SU-DHL-6 (cell line): ENCODE measurements at regions not wholly inside any gene's neighbourhood (a gene's known extent, or its start where the extent isn't known, plus 50 kb on each side); places are given as distances from the start of the nearest gene placed in this dataset.

ENCODE experiments used
- H2AFZ ChIP-seq: fragments of 200-600 bp; sonication (generic); 2 replicates; pipeline ENCODE4 v1.6.1; 2014; ENCODE audit warnings: low read depth, mild to moderate bottlenecking, moderate library complexity, mixed read lengths, antibody characterized with exemption, low read length; ENCODE audit not compliant: severe bottlenecking
- H3F3A ChIP-seq: fragments of 200-600 bp; shearing (Covaris generic); 2 replicates; pipeline ENCODE4 v1.6.0; 2016; ENCODE audit warnings: antibody characterized with exemption, mild to moderate bottlenecking; ENCODE audit not compliant: insufficient read depth
- H3K27ac ChIP-seq: fragments of 200-600 bp; sonication (generic); 2 replicates; pipeline ENCODE4 v1.5.1; 2016; ENCODE audit warnings: low read depth, mild to moderate bottlenecking, low read length, moderate library complexity, mixed read lengths
- H3K27me3 ChIP-seq: fragments of 200-600 bp; sonication (generic), shearing (Covaris generic); 2 replicates; pipeline ENCODE4 v1.6.0; 2014; ENCODE audit warnings: mild to moderate bottlenecking, low read length
- H3K36me3 ChIP-seq: fragments of 200-600 bp; sonication (generic); 2 replicates; pipeline ENCODE4 v1.6.1; 2014; ENCODE audit warnings: mild to moderate bottlenecking, low read length, mixed read lengths
- H3K4me2 ChIP-seq: fragments of 300-600, 200-600 bp; shearing (Covaris generic), sonication (generic); 2 replicates; pipeline ENCODE4 v1.6.0; 2014; ENCODE audit warnings: low read length, low read depth, mild to moderate bottlenecking; ENCODE audit not compliant: poor library complexity, severe bottlenecking
- H3K4me3 ChIP-seq: fragments of 200-600 bp; sonication (generic); 2 replicates; pipeline ENCODE4 v1.5.1; 2014; ENCODE audit warnings: antibody characterized with exemption, low read length, mild to moderate bottlenecking, mixed read lengths; ENCODE audit not compliant: insufficient read depth, poor library complexity, severe bottlenecking
- H3K79me2 ChIP-seq: fragments of 200-600 bp; sonication (generic); 2 replicates; pipeline ENCODE4 v1.6.1; 2014; ENCODE audit warnings: mild to moderate bottlenecking, low read length, moderate library complexity; ENCODE audit not compliant: insufficient read depth
- H3K9ac ChIP-seq: fragments of 200-600 bp; sonication (generic); 2 replicates; pipeline ENCODE4 v1.7.0; 2014; ENCODE audit warnings: mild to moderate bottlenecking, low read length
- H3K9me2 ChIP-seq: fragments of 200-600 bp; sonication (generic); replicated peaks from 2 replicates; pipeline ENCODE4 v1.6.1; 2014; ENCODE audit warnings: low read length; ENCODE audit not compliant: insufficient read depth
- H3K9me3 ChIP-seq: fragments of 200-600 bp; sonication (generic); 2 replicates; pipeline ENCODE4 v1.6.1; 2014; ENCODE audit warnings: low read length, mixed read lengths; ENCODE audit not compliant: insufficient read depth
- H4K20me1 ChIP-seq: fragments of 200-600 bp; sonication (generic); 2 replicates; pipeline ENCODE4 v1.6.1; 2014; ENCODE audit warnings: low read depth, mild to moderate bottlenecking, antibody characterized with exemption, low read length, moderate library complexity, mixed read lengths
- CTCF ChIP-seq: fragments of 200-600 bp; sonication (generic); IDR thresholded peaks from one replicate; pipeline ENCODE4 v1.5.1; 2017; ENCODE audit warnings: antibody characterized with exemption, mild to moderate bottlenecking, low read length, moderate library complexity; ENCODE audit not compliant: insufficient read depth, poor library complexity, severe bottlenecking
- EZH2phosphoT487 ChIP-seq: fragments of 200-600 bp; sonication (generic), shearing (Covaris generic); conservative IDR thresholded peaks from 2 replicates; pipeline ENCODE4 v1.6.1; 2018; ENCODE audit warnings: mild to moderate bottlenecking, antibody characterized with exemption, low read length, moderate library complexity, mixed read lengths

- H3K36me3 ChIP-seq = no peaks in the 10 kb centered on the region
- H3K9ac ChIP-seq = no peak overlapping the region
- H3K79me2 ChIP-seq = no peaks in the 10 kb centered on the region
- no peaks in the 10 kb centered on the region for H3K27me3 ChIP-seq
- TF ChIP-seq CTCF = no peak
- no peak for TF ChIP-seq EZH2phosphoT487
- H3K9me2 ChIP-seq = no peaks in the 10 kb centered on the region
- H3K9me3 ChIP-seq = no peaks in the 10 kb centered on the region
- no peaks in the 10 kb centered on the region for H3F3A ChIP-seq
- H2AFZ ChIP-seq = no peak overlapping the region
- H3K4me3 ChIP-seq = no peak overlapping the region
- H3K4me2 ChIP-seq = no peak overlapping the region
- no peak overlapping the region for H3K27ac ChIP-seq
- no peaks in the 10 kb centered on the region for H4K20me1 ChIP-seq
Measured at GRCh38 chr6:16044211-16044643, 84.7 kb upstream of the MYLIP start.

- Histone ChIP-seq H3K36me3 (no peaks in the 10 kb centered on the region), H3K79me2 (no peaks in the 10 kb centered on the region), H3K4me3 (no peak overlapping the region), H3K27ac (no peak overlapping the region), H3K9me2 (no peaks in the 10 kb centered on the region), H2AFZ (no peak overlapping the region), H3K27me3 (no peaks in the 10 kb centered on the region), H3K9ac (no peak overlapping the region), H3K9me3 (no peaks in the 10 kb centered on the region), H4K20me1 (no peaks in the 10 kb centered on the region), H3K4me2 (peak overlapping the region; percentile 22), H3F3A (no peaks in the 10 kb centered on the region)
- no peak for TF ChIP-seq CTCF
- no peak for TF ChIP-seq EZH2phosphoT487
Measured at GRCh38 chr6:16043171-16044135, 85.4 kb upstream of the MYLIP start.

GRCh38 chr6:16042751-16043150, 86.1 kb upstream of the MYLIP start:
- no peaks in the 10 kb centered on the region for H4K20me1 ChIP-seq
- peak overlapping the region; percentile 22 for H3K4me2 ChIP-seq
- H3K27me3 ChIP-seq = no peaks in the 10 kb centered on the region
- no peaks in the 10 kb centered on the region for H3F3A ChIP-seq
- no peaks in the 10 kb centered on the region for H3K9me3 ChIP-seq
- H3K4me3 ChIP-seq = no peak overlapping the region
- no peak overlapping the region for H3K27ac ChIP-seq
- H3K36me3 ChIP-seq = no peaks in the 10 kb centered on the region
- no peak overlapping the region for H2AFZ ChIP-seq
- no peaks in the 10 kb centered on the region for H3K9me2 ChIP-seq
- H3K9ac ChIP-seq = no peak overlapping the region
- H3K79me2 ChIP-seq = no peaks in the 10 kb centered on the region
- TF ChIP-seq EZH2phosphoT487 = no peak
- no peak for TF ChIP-seq CTCF
